HG02885 (cell line): ENCODE measurements at regions not wholly inside any gene's neighbourhood (a gene's known extent, or its start where the extent isn't known, plus 50 kb on each side); places are given as distances from the start of the nearest gene placed in this dataset.
A peak's percentile ranks its signal among the peaks of the same experiment; 100 is the strongest.
"Not testable (repeated sequence)": the region's sequence is repeated elsewhere in the genome, so short reads cannot be mapped to it uniquely, and the experiment has no call there.

Experiments
- ATAC-seq: cut with Tn5 transposase; IDR thresholded peaks from one replicate; pipeline ENCODE4 v1.9.1; 2021; ENCODE audit warnings: mild to moderate bottlenecking; ENCODE audit not compliant: unreplicated experiment, poor library complexity

DNA sequence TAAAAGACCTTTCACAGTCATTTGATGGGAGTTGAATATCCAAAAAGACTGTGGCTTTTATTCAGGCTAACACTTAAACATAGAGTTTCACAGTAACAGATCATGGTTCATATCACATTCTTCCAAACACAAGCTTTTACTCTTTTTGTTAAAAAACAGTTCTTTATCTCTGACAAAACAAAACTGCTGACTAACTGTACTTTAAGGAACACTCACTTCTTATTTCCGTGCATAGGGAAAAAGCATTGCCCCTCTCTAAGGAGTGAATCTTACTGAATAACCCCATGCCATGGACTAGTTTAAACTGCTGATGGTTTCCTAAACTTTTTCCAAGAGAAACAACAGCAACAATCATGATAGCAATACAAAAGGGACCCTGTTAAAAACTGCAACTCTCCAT lies 297.0 kb upstream of the INTU start:
- no peak for ATAC-seq

DNA sequence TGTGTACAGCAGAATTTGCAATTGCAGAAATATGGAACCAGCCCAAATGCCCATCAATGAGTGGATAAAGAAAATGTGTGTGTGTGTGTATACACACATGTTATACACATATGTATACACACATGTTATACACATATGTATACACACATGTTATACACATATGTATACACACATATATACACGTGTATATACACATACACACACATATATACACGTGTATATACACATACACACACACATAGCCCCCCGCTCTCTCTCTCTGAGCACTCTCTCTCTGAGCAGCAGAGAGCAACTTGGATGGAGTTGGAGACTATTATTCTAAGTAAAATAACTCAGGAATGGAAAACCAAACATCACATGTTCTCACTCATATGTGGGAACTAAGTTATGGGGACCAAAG lies 289.6 kb upstream of the INTU start:
- not testable (repeated sequence) for ATAC-seq

DNA sequence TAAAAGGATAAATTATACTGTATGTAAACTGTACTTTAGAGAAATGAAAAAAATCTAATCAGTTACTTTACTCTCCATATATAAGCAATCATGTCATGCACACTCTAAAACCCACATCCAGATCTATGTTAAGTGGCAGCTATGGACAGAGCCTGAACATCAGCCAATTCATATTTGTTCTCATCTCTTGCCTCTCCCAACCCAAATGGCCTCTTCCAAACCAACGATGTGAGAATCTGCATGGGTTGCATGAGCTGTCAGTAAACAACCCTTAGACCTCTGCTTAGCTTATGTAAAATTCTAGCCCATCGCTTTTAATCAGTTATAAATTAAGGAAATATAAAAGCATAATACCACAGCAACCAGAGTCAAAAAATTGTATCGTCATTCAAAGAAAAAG lies 288.7 kb upstream of the INTU start:
- no peak for ATAC-seq

DNA sequence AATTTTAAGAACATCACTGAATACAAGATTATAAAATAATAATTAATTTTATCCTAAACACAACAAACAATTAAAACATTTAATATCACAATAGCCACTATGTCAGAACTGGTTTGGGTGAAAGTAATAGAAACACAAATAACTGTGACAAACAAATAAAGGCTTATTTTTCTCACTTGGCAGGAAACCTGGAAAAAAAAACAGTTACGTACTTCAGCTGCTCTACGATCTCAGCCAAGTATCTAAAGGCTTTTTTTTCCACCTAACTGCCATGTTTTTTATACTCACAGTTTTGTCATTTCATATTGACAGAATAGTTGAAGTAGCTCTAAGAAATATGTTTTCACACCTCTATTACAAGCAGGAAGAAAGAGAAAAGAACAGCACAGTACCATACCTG lies 284.8 kb upstream of the INTU start:
- ATAC-seq = no peak

DNA sequence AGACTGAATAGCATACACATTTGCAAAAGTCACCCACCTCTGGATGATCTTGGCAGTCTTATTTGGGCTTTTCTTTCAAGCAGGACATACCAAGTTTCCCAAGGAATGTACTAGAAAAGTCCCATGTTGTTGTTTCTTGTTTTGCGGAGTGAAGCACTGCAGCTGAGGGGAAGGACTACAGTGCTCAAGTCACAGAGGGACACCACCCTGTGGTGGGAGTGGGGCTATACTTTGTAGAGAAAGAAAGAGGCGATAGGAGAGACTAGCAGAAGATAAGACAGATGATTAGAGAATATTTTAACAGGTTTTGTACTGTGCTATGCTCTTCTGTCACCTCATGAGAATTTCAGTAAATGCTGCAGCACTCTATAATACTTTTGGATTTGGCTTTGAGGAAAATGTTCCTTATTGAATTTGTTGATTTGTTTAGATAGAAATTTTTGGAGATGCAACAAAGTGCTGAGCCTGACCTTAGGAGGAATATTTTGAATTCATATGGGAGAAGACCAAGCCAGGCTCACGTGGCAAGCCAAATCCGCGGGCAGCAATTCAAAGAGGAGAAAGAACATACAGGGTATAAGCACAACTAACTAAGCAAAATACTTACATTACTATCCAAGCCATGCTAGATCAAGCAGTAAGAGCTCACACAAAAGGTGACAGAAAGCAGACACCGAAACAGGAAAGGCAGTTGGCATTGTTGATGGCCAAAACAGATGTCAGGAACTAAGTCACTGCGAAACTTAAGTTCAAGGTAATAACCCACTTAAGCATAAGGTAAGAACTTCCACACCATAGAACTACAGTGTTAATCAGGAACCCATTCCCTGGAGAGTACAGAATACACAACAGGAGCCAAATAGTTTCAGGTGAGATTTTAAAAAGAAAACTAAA lies 280.3 kb upstream of the INTU start:
- no peak for ATAC-seq

DNA sequence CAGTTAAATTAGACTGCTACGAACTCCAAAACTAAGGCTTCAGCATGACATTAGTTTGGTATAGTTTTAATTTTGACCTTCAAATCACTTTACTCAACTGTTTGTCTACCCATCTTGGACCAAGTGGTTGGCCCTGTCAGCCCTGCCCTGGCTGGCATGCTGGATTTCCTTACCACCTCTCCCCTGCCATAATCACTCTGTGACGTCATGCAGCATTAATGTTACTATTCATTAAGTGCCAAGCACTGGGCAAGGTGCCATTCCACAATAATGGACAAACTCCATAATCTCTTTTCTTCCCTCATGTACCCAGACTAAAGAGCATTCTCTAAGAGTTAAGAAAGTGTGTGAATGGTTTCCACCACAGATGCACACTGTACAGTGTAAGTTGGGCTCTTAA lies 277.0 kb upstream of the INTU start:
- ATAC-seq = no peak

DNA sequence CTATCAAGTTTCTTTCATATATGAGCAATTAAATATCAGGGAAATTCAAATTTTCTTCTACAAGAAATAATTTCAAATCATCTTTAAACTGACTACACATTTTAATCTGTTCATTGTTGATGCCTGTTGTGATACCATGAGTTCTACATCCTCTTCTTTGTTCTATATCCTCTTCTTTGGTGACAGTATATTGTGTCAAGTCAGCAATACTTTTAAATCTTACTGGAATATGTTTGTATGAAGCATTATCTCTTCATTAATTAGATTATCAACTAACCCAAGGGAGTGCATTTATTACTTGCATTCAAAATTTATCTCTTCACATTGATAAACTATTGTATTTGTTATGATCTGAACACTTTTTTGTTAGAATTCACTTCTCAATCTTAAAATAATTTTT lies 275.0 kb upstream of the INTU start:
- no peak for ATAC-seq

DNA sequence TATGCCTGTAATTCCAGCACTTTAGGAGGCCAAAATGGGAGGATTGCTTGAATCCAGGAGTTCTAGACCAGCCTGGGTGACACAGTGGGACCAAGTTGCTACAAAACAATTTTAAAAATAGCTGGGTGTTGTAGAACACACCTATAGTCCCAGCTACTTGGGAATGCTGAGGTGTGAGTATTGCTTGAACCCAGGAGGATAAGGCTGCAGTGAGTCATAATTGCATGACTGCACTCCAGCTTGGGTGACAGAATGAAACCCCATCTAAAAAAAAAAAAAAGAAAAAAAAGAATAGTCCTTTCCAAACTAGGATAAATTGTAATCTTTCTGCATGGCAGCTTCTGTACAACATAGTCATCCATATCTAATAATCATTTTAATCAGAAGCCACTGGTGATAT lies 270.1 kb upstream of the INTU start:
- no peak for ATAC-seq

DNA sequence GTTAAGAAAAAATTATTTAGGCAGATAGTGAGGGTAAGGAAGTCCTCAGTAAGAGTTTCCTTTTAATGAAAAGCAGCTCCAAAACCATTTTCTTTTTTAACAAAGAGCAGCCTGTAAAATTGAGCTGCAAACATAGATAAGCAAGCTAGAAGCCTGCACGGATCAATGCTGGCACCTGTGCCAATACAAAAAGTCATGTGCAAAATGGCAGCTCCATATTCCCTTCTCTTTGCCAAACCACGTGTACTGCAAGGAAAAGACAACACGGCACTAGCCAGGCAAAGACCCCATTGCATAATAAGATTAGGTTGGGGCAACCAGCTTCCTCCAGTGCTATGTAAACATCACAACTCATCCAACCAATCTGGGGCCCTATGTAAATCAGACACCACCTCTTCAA lies 268.4 kb upstream of the INTU start:
- no peak for ATAC-seq

DNA sequence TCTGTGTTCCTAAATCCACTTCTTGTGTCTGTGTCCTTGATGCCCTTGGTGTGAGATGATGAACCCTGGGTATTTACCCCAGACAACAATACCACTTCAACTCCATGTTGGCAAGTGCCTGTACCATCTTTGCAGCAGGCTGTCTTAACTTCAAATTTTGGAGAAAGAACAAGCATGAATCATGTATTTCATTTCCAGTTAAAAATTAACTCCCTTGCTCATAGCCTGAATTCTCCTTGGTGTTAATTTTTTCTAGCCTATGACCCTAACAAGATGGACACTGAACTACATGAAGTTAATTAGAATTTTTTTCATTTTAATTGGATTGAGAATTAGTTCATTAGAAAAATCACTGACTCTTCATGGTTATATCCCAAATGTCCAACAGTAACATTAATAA lies 267.8 kb upstream of the INTU start:
- ATAC-seq = no peak

DNA sequence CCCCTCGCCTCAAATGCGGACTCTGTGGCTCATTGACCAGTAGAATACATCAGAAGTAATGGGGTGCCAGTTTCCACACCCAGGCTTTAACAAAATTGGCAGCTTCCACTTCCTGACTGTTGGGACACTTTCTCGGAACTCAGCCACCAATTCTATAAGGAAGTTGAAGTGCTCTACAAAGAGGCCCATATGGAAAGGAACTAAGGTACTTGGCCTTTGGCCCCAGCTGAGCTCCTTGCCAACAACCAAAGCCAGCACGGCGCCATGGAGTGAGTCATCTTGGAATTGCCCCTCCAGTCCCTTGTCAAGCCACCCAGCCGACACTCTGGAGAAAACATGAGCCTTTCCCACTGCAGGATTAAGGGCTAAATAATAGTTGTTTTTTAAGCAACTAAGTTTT lies 262.2 kb upstream of the INTU start:
- no peak for ATAC-seq

DNA sequence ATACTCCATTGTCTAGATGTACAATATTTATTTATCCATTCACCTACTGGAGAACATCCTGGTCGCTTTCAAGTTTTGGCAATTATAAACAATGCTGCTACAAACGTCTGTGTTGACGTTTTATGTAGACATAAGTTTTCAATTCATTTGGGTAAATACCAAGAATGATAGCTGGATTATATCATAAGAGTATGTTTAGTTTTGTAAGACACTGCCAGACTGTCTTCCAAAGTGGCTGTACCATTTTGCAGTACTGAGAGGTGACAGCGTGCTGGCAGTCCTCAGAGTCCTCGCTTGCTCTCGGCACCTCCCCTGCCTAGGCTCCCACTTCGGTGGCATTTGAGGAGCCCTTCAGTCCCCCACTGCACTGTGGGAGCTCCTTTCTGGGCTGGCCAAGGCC lies 253.3 kb upstream of the INTU start:
- no peak for ATAC-seq

DNA sequence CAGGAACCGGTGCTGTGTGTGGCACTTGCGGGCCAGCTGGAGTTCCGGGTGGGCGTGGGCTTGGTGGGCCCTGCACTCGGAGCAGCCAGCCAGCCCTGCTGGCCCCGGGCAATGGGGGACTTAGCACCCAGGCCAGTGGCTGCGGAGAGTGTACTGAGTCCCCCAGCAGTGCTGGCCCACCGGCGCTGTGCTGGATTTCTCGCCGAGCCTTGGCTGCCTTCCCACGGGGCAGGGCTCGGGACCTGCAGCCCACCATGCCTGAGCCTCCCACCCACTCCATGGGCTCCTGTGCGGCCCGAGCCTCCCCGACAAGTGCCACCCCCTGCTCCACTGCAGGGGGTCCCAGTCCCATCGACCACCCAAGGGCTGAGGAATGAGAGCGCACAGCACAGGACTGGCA lies 252.8 kb upstream of the INTU start:
- ATAC-seq = not testable (repeated sequence)

DNA sequence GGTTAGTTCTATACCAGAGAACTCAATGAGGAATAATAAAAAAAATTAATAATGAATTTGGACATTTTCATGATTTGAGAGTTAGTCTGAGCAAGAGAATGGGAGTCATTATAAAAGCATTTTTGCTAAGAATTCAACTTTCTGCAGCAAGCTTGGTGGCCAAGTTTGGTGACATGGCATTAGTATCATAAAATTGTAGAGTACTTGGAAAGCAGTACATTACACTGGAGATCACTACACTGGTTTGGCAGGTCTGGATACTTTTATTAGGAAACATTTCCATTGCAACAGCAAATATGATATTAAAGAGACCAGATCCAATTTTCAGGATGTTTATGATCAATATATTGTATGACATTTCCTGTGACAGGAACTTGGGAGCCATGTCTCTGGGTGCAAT lies 249.1 kb upstream of the INTU start:
- ATAC-seq = no peak

DNA sequence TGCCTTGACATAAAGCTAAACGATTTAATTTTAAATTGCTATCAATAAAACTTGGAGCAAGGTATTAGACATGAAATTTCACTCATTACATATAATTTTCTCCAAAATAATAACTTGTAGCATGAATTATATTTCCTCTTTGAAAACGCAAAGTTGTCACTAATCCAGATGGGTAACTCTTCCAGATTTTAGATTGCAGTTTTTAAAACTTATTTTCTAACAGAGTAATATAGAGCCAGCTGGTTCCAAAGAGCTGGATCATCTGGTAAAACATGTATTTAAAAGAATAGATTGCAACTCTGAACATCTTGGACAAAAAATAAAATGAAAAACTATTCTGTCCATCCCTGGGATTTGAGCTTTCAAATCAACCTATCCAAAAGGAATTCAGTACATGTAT lies 238.2 kb upstream of the INTU start:
- ATAC-seq = no peak

DNA sequence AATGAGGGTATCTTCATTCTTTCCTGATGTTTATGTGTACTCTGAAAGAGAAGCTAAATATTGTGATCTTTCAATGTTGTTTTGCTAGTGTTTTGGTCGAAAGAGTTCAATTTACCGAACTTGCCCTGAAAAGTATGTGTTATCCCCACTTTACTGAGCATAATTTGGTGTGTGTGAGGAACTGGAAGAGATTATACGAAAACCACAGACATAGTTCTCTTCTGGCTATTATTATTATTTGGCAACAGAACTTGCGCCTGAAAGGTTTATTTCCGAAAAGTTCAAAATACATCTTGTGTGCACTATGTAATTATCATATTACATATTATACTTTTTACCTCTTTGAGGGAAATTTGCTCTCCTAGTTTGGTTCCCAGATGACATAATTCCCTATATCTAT lies 232.5 kb upstream of the INTU start:
- ATAC-seq = no peak

DNA sequence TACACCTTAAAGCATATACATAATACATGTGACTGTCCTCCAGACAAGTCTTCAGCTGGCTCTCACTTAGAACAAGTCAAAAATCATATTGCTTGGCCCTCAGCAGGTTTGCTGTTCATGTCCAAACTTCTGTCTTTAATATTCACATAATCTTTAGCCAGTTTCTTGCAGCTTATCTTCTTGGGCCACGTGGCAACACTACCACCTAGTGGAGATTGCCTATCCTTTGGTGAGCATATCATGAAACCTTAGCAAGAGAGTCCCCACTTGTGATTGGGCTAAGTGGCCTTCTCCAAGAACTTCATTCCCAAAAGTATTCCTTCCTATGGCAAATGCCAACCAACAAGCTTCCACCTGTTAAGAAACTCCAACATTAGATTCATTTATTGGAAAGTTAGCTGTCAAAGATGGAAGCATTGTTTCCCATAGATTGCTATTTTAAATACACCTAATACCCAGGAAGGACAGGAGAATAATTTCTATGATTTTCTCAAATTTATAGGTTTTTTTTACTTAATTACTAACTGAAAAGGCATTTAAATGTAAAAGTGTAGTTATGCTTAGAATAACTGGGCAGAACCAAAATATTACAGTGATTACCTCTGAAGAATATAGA lies 231.9 kb upstream of the INTU start:
- peak; percentile 90 for ATAC-seq

DNA sequence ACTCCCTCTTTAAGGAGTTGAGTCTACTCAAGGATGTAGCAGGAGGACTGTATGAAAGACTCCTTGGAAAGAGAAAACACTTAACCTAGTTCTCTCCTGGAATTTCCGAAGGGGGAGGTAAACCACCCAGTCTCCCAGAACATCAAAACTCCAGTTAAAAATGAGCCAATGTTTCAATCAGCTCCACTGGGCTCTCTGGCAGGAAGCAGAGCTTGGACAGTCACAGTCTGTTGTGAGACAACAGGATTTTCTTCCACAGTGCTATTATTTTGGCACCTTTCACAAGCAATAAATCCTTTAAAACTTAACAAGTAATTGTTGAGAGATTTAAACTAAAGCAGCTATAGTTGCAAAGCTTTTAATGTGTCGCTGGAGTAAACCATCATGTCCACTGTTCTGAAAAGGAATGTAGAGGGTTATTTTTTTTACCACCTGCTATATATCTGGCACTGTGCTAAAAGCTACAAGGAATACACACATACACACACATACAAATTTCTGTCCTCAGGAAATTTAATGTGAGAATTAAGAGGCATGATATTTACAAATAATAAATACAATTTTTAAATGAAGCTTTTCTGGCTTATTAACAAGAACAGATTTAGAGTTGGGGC lies 229.2 kb upstream of the INTU start:
- ATAC-seq = no peak

DNA sequence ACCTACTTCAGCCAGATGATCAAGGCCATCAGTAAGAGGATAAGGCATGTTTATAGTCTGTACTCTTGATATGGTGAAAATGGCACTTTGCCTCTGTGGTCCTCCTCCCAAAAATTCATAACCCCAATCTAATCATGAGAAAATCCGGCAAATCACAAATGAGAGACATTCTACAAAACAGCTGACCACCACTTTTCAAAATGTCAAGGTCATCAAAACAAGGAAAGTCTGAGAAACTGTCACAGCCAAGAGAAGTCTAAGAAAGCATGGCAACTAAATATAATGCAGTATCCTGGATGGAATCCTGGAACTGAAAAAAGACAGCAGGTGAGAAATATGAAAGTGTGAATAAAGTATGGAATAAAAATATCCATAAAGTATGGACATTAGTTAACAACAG lies 226.6 kb upstream of the INTU start:
- no peak for ATAC-seq

DNA sequence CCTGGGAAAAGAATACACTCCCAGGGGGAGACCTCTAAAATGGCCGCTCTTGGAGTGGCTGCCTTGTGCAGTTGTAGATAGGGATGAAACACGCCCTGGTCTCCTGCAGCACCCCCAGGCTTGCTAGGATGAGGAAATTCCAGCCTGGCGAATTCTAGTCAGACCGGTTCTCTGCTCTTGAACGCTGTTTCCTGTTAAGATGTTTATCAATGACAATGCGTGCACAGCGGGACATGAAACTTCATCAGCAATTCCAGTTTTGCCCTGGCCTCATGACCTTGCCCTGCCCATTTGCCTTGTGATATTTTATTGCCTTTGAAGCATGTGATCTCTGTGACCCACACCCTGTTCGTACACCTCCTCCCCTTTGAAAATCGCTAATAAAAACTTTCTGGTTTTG lies 225.2 kb upstream of the INTU start:
- ATAC-seq = not testable (repeated sequence)

DNA sequence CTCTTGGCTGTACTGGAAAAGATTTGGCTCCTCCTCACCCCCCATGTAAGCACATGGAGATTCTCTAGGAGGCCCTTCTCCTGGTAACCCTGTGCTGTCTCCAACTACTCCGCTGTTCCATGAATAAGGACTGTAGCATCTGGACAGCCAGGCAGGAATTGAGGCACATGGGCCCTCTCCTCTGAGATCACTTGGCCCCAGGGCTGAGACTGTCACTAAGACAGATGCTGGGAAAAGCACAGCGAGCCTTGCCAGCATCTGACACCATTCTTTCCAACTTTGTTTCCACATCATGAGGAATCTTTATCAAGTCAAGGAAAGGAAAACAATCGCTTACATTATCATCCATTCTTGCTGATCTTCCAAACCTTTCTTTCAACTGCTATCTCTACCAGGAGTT lies 222.6 kb upstream of the INTU start:
- ATAC-seq = no peak

DNA sequence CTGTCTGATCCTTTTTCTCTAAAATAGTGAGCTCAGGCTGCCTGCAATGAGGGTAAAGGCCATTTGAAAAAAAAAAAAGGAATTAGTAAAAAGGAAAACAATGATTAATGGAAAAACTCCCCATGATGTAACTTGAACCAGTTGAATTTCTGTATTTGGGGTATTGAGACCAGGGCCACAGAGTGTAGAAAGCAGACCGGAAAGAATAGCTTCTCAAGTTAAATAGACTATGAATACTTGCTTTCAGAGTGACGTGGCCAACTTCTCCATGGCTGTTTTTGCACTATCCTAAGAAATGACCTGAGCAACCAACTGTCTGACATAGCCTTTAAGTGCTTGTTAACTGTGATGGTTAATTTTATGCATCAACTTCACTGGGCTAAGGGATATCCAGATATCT lies 222.1 kb upstream of the INTU start:
- no peak for ATAC-seq
